Tibial nerve (tissue), 4 donors: ENCODE measurements at regions not wholly inside any gene's neighbourhood (a gene's known extent, or its start where the extent isn't known, plus 50 kb on each side); places are given as distances from the start of the nearest gene placed in this dataset.
"Not testable (repeated sequence)": the region's sequence is repeated elsewhere in the genome, so short reads cannot be mapped to it uniquely, and the experiment has no call there.

Experiments
- CTCF ChIP-seq, 5 experiments: fragments of 200-600 bp in 3 of 5; fragments of 450-650 bp in 2 of 5; sonication (generic) in 3 of 5; IDR thresholded peaks; one replicate each; pipeline ENCODE4 v1.5.1; 2016 to 2019; ENCODE audit warnings: antibody characterized with exemption in 5 of 5, mild to moderate bottlenecking in 3 of 5, moderate library complexity in 2 of 5
- EP300 ChIP-seq, 2 donors: sonication (generic); formaldehyde crosslinking; IDR thresholded peaks; one replicate each; pipeline ENCODE4 v1.6.1; 2017; ENCODE audit warnings: antibody characterized with exemption in 2 of 2, mild to moderate bottlenecking in 1 of 2

- not testable (repeated sequence) for TF ChIP-seq CTCF, EP300 (IDR thresholded peaks at IDR 0.05)
Observed at GRCh38 chr17:16874216-16874615, 97.7 kb downstream of the TNFRSF13B start.
